Karpas-422 (cell line): ENCODE measurements at regions not wholly inside any gene's neighbourhood (a gene's known extent, or its start where the extent isn't known, plus 50 kb on each side); places are given as distances from the start of the nearest gene placed in this dataset.

Experiments
- DNase-seq: peaks from one replicate; pipeline ENCODE4 v3.0.0-alpha.2; 2015
- H2AFZ ChIP-seq: fragments of 200-600 bp; sonication (generic); 2 replicates; pipeline ENCODE4 v1.6.1; 2014; ENCODE audit warnings: antibody characterized with exemption, low read length, mixed read lengths
- H3K27ac ChIP-seq: fragments of 200-600 bp; sonication (generic); 2 replicates; pipeline ENCODE4 v1.5.1; 2014; ENCODE audit warnings: mild to moderate bottlenecking, low read length, moderate library complexity
- H3K27me3 ChIP-seq: fragments of 200-600 bp; sonication (generic); 2 replicates; pipeline ENCODE4 v1.6.1; 2014; ENCODE audit warnings: low read length, mixed read lengths
- H3K36me3 ChIP-seq: fragments of 200-600 bp; sonication (generic); 2 replicates; pipeline ENCODE4 v1.6.1; 2014; ENCODE audit warnings: low read length, mixed read lengths; ENCODE audit not compliant: insufficient read depth
- H3K4me1 ChIP-seq: fragments of 200-600 bp; sonication (generic); 2 replicates; pipeline ENCODE4 v1.6.1; 2014; ENCODE audit warnings: mild to moderate bottlenecking, low read length, mixed read lengths
- H3K4me2 ChIP-seq: fragments of 200-600 bp; sonication (generic); 2 replicates; pipeline ENCODE4 v1.6.1; 2014; ENCODE audit warnings: low read length, low read depth, mild to moderate bottlenecking; ENCODE audit not compliant: poor library complexity, severe bottlenecking
- H3K4me3 ChIP-seq: fragments of 200-600 bp; sonication (generic); 2 replicates; pipeline ENCODE4 v1.5.1; 2014; ENCODE audit warnings: mild to moderate bottlenecking, antibody characterized with exemption, low read length, mixed read lengths
- H3K79me2 ChIP-seq: fragments of 200-600 bp; sonication (generic); 2 replicates; pipeline ENCODE4 v1.6.1; 2014; ENCODE audit warnings: mild to moderate bottlenecking, low read length, mixed read lengths
- H3K9ac ChIP-seq: fragments of 200-600 bp; sonication (generic); 2 replicates; pipeline ENCODE4 v1.6.0; 2014; ENCODE audit warnings: low read length
- H3K9me2 ChIP-seq: fragments of 200-600 bp; sonication (generic), shearing (Covaris generic); replicated peaks from 2 replicates; pipeline ENCODE4 v1.6.0; 2014; ENCODE audit warnings: mild to moderate bottlenecking, low read length, moderate library complexity; ENCODE audit not compliant: insufficient read depth
- H3K9me3 ChIP-seq: fragments of 300-700, 200-600 bp; sonication (generic); 2 replicates; pipeline ENCODE4 v1.6.1; 2014; ENCODE audit warnings: low read length, mixed read lengths
- H4K20me1 ChIP-seq: fragments of 200-600 bp; sonication (generic); 2 replicates; pipeline ENCODE4 v1.6.1; 2014; ENCODE audit warnings: mild to moderate bottlenecking, antibody characterized with exemption, low read length, low read depth; ENCODE audit not compliant: insufficient read depth

DNA sequence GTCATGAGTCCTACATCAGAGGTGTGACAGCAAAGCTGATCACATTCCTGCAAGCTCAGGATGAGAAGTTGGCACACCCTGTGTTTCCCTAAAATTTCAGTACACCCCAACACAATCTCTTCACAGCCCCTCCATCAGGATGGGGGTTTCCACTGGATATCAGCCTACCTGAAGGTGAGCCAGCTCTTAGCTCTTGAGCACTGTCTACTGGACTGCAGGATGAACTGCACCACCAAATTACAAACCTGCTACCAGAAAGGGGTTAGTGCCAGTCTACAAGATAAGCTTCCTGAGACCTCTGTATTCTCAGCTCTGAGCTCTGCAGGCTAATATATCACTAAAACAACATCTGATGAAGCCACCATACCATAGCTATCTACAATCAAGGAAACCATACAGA lies 1616.2 kb upstream of the SPRY2 start:
- Histone ChIP-seq H3K9ac (no peak overlapping the region), H4K20me1 (no peaks in the 10 kb centered on the region), H3K9me3 (peaks cover 36% of the 10 kb centered on the region), H3K4me2 (no peak overlapping the region), H3K4me1 (no peaks in the 10 kb centered on the region), H3K9me2 (no peaks in the 10 kb centered on the region), H3K79me2 (no peaks in the 10 kb centered on the region), H2AFZ (no peak overlapping the region), H3K4me3 (no peak overlapping the region), H3K27me3 (no peaks in the 10 kb centered on the region), H3K36me3 (no peaks in the 10 kb centered on the region), H3K27ac (no peak overlapping the region)
- no peak for DNase-seq

DNA sequence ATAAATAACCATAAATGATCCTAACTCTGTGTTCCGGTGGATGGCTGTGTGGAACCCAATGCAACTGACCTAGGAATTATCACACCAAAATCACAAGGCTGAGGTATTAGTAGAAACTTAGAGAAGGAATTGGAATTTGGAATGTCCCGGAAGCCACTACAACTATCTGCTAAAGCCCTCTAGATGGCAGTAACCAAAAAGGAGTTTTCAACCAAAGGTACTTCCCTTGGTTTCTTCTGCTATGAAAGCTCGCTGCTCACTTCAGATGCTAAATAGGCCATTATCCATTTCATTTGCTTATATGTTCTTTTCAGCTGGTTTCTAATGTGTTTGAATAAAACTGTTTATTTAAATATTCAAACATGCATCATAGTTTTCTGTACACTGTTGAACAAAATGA lies 1589.1 kb upstream of the SPRY2 start:
- H3K27ac ChIP-seq: no peak overlapping the region
- H3K36me3 ChIP-seq: no peaks in the 10 kb centered on the region
- H3K4me1 ChIP-seq: no peaks in the 10 kb centered on the region
- H3K79me2 ChIP-seq: no peaks in the 10 kb centered on the region
- DNase-seq: peak; percentile 45
- no peaks in the 10 kb centered on the region for H3K27me3 ChIP-seq
- H2AFZ ChIP-seq: no peak overlapping the region
- H3K9me2 ChIP-seq: no peaks in the 10 kb centered on the region
- H3K4me2 ChIP-seq: no peak overlapping the region
- H3K9me3 ChIP-seq: peaks cover 13% of the 10 kb centered on the region; the same call in 1 of the 2 replicates
- H4K20me1 ChIP-seq: no peaks in the 10 kb centered on the region
- H3K4me3 ChIP-seq: no peak overlapping the region
- no peak overlapping the region for H3K9ac ChIP-seq

DNA sequence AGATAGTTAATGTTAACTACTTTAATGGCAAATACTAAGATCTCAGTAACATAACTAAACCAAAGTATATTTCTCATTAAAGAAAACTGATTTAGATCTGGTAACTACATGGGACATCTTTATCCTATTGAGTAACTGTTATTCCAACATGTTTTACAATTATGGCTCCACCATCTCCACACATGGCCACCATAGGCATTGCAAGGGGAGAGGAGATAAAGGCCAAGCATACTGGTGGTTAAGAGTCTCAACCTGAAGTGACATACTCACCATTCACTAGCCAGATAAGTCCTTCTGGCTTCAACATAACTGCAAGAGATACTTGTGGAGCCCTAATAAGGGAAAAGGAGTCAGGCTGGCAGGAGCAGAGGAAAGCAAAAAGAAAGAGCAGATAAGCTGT lies 1586.4 kb upstream of the SPRY2 start:
- Histone ChIP-seq H3K27ac (no peak overlapping the region), H3K27me3 (no peaks in the 10 kb centered on the region), H3K36me3 (no peaks in the 10 kb centered on the region), H3K4me1 (no peaks in the 10 kb centered on the region), H3K9ac (no peak overlapping the region), H3K4me3 (no peak overlapping the region), H3K79me2 (no peaks in the 10 kb centered on the region), H3K4me2 (no peak overlapping the region), H3K9me3 (peaks cover 8% of the 10 kb centered on the region; the same call in 1 of the 2 replicates), H3K9me2 (no peaks in the 10 kb centered on the region), H4K20me1 (no peaks in the 10 kb centered on the region), H2AFZ (no peak overlapping the region)
- DNase-seq: no peak

DNA sequence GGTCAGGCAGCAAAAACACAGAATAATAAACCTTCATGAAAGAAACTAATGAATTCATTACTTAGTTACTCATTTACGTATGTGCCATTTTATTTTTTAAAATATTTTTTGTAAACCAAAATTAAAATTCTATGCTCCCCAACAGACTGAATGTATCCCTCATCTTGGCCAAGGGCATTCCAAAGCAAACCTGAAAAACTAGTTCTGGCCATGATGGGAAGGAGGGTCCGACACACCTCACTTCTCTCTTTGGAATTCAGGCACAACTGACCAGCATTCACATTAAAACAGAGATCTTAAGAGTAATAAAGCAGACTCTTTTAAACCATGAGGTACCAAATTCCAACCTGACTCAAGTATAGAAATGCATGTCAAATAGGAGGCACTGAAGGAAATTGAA lies 1576.9 kb upstream of the SPRY2 start:
- H3K36me3 ChIP-seq: no peaks in the 10 kb centered on the region
- no peaks in the 10 kb centered on the region for H3K79me2 ChIP-seq
- peaks cover 35% of the 10 kb centered on the region; the same call in 1 of the 2 replicates for H3K9me3 ChIP-seq
- no peak for DNase-seq
- H3K27ac ChIP-seq: no peak overlapping the region
- H2AFZ ChIP-seq: no peak overlapping the region
- no peaks in the 10 kb centered on the region for H4K20me1 ChIP-seq
- H3K4me2 ChIP-seq: no peak overlapping the region
- no peaks in the 10 kb centered on the region for H3K9me2 ChIP-seq
- no peaks in the 10 kb centered on the region for H3K4me1 ChIP-seq
- no peak overlapping the region for H3K4me3 ChIP-seq
- H3K9ac ChIP-seq: no peak overlapping the region
- H3K27me3 ChIP-seq: no peaks in the 10 kb centered on the region

DNA sequence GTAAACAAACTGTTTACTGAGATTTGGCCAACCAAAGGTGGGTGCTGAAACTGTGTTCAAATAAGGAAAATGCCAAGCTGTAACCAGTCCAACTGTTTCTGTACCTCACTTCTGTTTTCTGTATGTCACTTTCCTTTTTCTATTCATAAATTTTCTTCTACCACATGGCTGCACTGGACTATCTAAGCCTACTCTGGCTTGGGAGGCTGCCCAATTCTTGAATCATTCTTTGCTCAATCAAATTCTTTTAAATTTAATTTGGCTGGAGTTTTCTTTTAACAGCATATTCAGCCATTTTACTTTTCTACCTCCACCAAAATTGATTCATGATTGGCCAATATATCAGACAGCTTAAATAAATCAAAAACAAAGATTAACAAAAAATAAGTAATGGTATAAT lies 1575.5 kb upstream of the SPRY2 start:
- H4K20me1 ChIP-seq: no peaks in the 10 kb centered on the region
- H3K4me2 ChIP-seq: no peak overlapping the region
- no peaks in the 10 kb centered on the region for H3K4me1 ChIP-seq
- no peaks in the 10 kb centered on the region for H3K9me2 ChIP-seq
- no peak overlapping the region for H3K4me3 ChIP-seq
- no peak for DNase-seq
- H3K9me3 ChIP-seq: peaks cover 29% of the 10 kb centered on the region; the same call in 1 of the 2 replicates
- H3K9ac ChIP-seq: no peak overlapping the region
- no peaks in the 10 kb centered on the region for H3K36me3 ChIP-seq
- no peaks in the 10 kb centered on the region for H3K27me3 ChIP-seq
- no peak overlapping the region for H3K27ac ChIP-seq
- no peaks in the 10 kb centered on the region for H3K79me2 ChIP-seq
- H2AFZ ChIP-seq: no peak overlapping the region

DNA sequence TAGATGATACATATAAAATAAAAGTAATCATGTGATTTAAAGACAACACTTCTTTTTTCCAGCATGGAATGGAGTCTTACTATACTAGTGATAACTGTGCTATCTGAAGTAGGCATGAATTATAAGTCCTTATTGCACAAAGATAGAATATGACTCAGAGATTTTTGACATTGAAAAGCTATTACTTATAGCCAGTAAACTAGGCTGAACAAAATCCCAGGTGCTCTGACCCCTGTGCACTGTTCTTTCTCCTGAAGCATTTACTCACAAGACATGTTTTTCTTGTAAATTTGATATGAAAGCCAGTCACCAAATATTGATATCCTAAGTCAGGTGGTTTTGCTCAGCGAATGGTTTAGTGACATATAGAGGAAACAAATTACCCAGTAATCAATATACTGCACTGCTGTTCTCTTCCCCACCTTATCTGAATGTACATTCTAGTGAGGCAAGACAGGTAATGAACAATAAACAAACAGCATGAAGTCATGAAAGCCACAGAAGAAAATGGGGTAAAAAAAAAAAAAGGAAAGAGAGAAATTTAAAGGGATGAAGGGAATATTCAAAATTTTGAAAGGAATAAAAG lies 1567.0 kb upstream of the SPRY2 start:
- H4K20me1 ChIP-seq: no peaks in the 10 kb centered on the region
- H3K4me2 ChIP-seq: no peak overlapping the region

DNA sequence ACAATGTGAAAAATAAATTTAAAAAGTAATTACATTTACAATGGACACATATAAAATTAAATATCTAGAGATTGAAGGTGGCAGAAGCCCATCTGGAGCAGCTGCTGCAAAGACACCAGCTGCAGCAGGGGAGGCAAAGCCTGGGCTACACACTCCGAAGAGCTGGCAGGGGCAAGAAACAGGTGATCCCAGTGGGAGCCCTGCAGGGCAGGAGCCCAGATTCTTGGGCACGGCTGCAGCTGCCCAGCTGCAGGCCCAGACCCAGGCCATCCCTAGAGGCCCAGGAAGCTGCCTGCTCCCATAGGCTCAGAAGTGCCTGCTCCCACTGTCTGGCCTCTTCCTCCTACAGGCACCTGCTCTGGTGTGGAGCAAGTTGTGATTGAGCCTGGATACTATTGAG lies 1547.9 kb upstream of the SPRY2 start:
- no peaks in the 10 kb centered on the region for H3K9me2 ChIP-seq
- H4K20me1 ChIP-seq: no peaks in the 10 kb centered on the region
- H3K27me3 ChIP-seq: no peaks in the 10 kb centered on the region
- no peaks in the 10 kb centered on the region for H3K79me2 ChIP-seq
- H3K4me1 ChIP-seq: no peaks in the 10 kb centered on the region
- no peak overlapping the region for H2AFZ ChIP-seq
- no peak overlapping the region for H3K4me2 ChIP-seq
- H3K4me3 ChIP-seq: no peak overlapping the region
- H3K9ac ChIP-seq: no peak overlapping the region
- H3K9me3 ChIP-seq: peaks cover 26% of the 10 kb centered on the region
- DNase-seq: no peak
- H3K36me3 ChIP-seq: no peaks in the 10 kb centered on the region
- H3K27ac ChIP-seq: no peak overlapping the region

More for the DNA sequence above, 1567.0 kb upstream of the SPRY2 start:
- Histone ChIP-seq H3K4me3 (no peak overlapping the region), H3K9me3 (peaks cover 27% of the 10 kb centered on the region; the same call in 1 of the 2 replicates), H3K27ac (no peak overlapping the region), H3K27me3 (no peaks in the 10 kb centered on the region), H3K79me2 (no peaks in the 10 kb centered on the region), H3K9me2 (no peaks in the 10 kb centered on the region), H2AFZ (no peak overlapping the region), H3K9ac (no peak overlapping the region), H3K4me1 (no peaks in the 10 kb centered on the region), H3K36me3 (no peaks in the 10 kb centered on the region)
- no peak for DNase-seq

DNA sequence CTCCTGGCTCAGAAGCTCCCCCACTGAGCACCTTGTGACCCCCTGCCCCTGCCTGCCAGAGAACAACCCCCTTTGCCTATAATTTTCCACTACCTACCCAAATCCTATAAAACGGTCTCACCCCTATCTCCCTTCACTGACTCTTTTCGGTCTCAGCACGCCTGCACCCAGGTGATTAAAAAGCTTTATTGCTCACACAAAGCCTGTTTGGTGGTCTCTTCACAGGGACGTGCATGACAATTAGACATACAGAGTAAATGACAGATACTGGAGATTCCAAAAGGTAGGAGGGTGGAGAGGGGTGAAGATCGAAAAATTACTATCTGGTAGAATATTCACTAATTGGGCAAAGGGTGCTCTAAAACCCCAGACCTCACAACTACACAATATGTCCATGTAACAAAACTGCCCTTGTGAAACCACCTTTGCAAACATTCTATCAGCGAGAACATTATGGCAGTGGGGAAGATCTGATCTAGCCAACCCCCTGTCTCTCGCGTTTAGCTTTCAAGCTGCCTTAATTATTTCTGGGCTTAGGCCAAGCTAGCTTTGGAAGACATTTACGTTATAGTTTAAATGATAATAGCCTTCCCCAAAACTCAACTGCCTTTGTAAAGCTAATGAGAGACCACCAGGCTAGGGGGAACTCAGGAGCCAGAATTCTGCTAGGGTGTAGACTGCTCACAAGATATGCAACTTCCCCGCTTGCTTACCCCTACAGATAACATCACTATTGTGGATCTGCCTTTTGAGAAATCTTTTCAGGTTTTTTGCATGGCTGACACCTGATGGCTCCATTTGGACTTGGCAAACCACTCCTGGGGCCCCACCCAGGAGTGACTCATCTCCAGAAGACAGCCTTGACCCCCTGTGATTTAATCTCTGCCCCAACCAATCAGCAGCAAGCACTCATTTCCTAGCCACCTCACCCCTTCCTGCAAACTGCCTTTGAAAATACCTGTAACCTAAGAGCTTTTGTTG lies 1534.0 kb upstream of the SPRY2 start:
- no peak overlapping the region for H2AFZ ChIP-seq
- H4K20me1 ChIP-seq: no peaks in the 10 kb centered on the region
- no peaks in the 10 kb centered on the region for H3K9me2 ChIP-seq
- H3K9ac ChIP-seq: no peak overlapping the region
- H3K36me3 ChIP-seq: no peaks in the 10 kb centered on the region
- H3K4me2 ChIP-seq: no peak overlapping the region
- peaks cover 9% of the 10 kb centered on the region for H3K9me3 ChIP-seq
- H3K79me2 ChIP-seq: no peaks in the 10 kb centered on the region
- H3K27ac ChIP-seq: no peak overlapping the region
- H3K4me3 ChIP-seq: no peak overlapping the region
- H3K27me3 ChIP-seq: no peaks in the 10 kb centered on the region
- no peak for DNase-seq
- no peaks in the 10 kb centered on the region for H3K4me1 ChIP-seq
